ENCODE measurements at regions not wholly inside any gene's neighbourhood (a gene's known extent, or its start where the extent isn't known, plus 50 kb on each side); places are given as distances from the start of the nearest gene placed in this dataset.

DNA sequence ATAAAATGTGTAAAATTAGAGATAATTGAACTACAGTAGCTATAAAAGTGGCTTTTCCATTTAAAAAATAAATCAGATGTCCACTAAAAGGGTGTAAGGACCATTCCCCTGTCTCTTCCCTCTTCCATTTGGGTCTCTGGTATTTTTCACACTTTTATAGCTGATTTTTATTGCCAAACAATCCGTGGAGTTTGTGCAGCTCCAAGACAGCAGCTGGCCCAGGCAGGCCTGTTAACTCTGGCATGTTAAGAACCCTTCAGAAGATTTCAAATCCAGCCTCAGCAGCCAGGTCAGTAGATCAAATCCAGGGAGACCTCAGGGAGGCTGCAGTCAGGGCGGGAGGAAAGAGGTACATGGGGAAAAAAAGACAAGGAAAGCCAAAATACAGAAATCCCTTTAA, 827.1 kb upstream of the FANCL start:
- DNase-seq (ENCODE audit: low read depth): no peak
- H3K4me3 ChIP-seq (ENCODE audit: low read depth, low read length): no peak overlapping the region
- TF ChIP-seq, protein P1, sequence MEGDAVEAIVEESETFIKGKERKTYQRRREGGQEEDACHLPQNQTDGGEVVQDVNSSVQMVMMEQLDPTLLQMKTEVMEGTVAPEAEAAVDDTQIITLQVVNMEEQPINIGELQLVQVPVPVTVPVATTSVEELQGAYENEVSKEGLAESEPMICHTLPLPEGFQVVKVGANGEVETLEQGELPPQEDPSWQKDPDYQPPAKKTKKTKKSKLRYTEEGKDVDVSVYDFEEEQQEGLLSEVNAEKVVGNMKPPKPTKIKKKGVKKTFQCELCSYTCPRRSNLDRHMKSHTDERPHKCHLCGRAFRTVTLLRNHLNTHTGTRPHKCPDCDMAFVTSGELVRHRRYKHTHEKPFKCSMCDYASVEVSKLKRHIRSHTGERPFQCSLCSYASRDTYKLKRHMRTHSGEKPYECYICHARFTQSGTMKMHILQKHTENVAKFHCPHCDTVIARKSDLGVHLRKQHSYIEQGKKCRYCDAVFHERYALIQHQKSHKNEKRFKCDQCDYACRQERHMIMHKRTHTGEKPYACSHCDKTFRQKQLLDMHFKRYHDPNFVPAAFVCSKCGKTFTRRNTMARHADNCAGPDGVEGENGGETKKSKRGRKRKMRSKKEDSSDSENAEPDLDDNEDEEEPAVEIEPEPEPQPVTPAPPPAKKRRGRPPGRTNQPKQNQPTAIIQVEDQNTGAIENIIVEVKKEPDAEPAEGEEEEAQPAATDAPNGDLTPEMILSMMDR (IDR thresholded peaks at IDR 0.05; ENCODE audit: insufficient read depth, low read length): no peak

DNA sequence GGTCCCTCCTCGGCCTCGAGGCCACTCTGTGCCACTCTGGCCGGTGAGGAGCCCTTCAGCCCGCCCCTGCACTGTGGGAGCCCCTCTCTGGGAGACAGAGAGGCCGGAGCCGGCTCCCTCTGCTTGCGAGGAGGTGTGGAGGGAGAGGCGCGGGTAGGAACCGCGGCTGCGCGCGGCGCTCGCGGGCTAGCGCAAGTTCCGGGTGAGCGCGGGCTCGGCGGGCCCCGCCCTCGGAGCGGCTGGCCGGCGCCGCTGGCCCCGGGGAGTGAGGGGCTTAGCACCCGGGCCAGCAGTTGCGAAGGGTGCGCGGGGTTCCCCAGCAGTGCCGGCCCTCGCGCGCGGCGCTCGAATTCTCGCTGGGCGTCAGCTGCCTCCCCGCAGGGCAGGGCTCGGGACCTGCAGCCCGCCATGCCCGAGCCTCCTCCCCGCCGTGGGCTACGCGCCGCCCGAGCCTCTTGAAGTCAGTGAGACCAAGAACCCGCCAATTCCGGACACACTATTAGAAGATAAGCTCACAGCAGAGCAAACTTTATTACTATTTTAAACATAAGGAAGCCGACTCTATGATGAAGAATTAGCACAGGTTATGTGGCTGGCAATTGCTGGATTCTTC, 825.8 kb upstream of the FANCL start:
- DNase-seq (ENCODE audit: low read depth): no peak
- H3K4me3 ChIP-seq (ENCODE audit: low read depth, low read length): no peak overlapping the region
- TF ChIP-seq, protein P1 (IDR thresholded peaks at IDR 0.05; ENCODE audit: insufficient read depth, low read length): no peak

DNA sequence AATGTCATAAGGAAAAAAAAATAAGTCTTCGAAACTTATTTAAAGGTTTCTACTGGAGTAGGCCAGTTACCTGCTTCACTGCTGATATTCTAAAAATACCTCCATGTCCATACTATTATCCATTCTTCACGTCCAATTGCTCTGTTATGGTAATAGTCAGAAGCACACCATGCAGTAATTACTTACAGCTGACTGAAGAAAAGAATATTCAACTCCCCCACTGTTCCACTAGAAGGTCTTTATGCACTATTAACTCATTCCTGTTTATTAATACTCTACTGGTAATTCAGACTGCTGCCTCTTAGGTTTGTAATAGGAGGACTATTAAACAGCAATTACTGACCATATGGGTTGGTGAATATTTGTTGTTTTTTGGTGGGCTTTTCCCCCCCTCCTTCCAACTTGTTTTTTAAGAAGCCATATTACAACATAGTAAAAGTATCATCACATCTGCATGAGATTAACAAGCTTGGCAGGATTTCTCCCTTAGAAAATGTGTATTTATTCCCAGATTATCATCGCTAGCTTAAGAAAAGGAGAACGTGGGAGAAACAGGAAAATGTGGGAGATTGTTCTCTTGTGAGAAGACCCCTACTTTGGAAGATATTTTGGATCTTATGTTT, 806.4 kb upstream of the FANCL start:
- no peak overlapping the region for H3K4me3 ChIP-seq (ENCODE audit: low read depth, low read length)
- TF ChIP-seq, protein P1 (IDR thresholded peaks at IDR 0.05; ENCODE audit: insufficient read depth, low read length): no peak
- no peak for DNase-seq (ENCODE audit: low read depth)

DNA sequence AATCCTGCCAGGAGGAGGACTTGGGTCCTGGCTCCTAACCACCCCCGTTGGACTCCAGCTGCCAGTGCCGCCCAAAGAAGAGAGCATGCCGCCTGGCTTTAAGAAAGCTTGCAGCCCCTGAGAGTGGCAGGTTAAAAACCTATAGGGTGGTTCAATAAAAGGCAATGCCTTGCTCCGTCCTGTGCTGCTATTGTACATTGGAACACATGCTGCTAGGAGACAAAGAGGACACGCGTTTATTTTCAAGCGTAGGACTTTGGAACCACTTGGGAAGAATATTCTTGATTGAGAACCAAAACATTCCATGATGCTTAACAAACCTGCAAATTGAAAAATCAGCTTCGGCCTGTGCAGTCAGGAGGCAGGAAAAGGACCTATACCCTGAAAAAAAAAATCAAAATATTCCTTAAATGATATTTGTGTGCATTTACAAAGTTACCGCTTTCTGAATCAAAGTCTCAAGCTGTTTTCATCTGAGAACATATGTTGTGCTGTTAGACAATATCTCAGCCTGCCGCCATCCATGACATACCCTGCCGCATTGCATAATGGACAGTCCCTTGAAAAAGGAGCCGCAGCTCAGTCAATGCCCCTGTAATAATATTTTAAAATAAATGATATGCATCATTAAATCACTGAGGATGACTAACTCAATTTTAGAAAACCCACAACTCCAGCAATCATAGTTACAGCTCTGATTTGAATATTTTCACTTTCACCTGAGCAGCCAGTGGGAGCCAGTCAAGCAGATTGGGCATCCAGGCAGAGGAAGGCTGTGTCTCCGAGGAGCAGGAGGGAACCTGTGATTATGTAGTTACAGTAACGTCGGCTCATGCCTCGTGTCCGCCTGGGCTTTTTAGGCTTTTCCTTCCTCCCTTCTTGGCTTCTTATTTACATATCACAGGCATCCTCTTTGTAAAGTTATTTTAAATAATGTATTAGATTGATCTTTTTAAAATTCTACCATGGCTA, 805.6 kb upstream of the FANCL start:
- TF ChIP-seq, protein P1 (IDR thresholded peaks at IDR 0.05; ENCODE audit: insufficient read depth, low read length): no peak
- no peak overlapping the region for H3K4me3 ChIP-seq (ENCODE audit: low read depth, low read length)
- no peak for DNase-seq (ENCODE audit: low read depth)

GRCh38 chr2:59044736-59045135, 803.6 kb upstream of the FANCL start:
- DNase-seq (ENCODE audit: low read depth): no peak
- no peak overlapping the region for H3K4me3 ChIP-seq (ENCODE audit: low read depth, low read length)
- TF ChIP-seq, protein P1 (IDR thresholded peaks at IDR 0.05; ENCODE audit: insufficient read depth, low read length): no peak

GRCh38 chr2:59041139-59041538, 800.0 kb upstream of the FANCL start:
- TF ChIP-seq, protein P1 (IDR thresholded peaks at IDR 0.05; ENCODE audit: insufficient read depth, low read length): no peak
- no peak overlapping the region for H3K4me3 ChIP-seq (ENCODE audit: low read depth, low read length)
- DNase-seq (ENCODE audit: low read depth): no peak

Data from fibroblast of the aortic adventitia (primary cell).